Trophoblast cell (in vitro differentiated cells and primary cell): ENCODE measurements at regions not wholly inside any gene's neighbourhood (a gene's known extent, or its start where the extent isn't known, plus 50 kb on each side); places are given as distances from the start of the nearest gene placed in this dataset.

Experiments used
- DNase-seq, 2 donors: peaks; one replicate each; pipeline ENCODE4 v3.0.0-alpha.2; 2016
- H2AFZ ChIP-seq: 2 replicates; pipeline ENCODE4 v1.6.1; 2013; ENCODE audit warnings: low read length, moderate library complexity, mild to moderate bottlenecking; ENCODE audit not compliant: insufficient read depth, poor library complexity
- H2AK5ac ChIP-seq: 2 replicates; pipeline ENCODE4 v1.6.1; 2013; ENCODE audit warnings: mild to moderate bottlenecking, low read length
- H2BK120ac ChIP-seq: 2 replicates; pipeline ENCODE4 v1.6.1; 2013; ENCODE audit warnings: low read length, mild to moderate bottlenecking, moderate library complexity; ENCODE audit not compliant: insufficient read depth, poor library complexity
- H2BK12ac ChIP-seq: 2 replicates; pipeline ENCODE4 v1.6.1; 2013; ENCODE audit warnings: mild to moderate bottlenecking, low read length, moderate library complexity
- H2BK5ac ChIP-seq: 2 replicates; pipeline ENCODE4 v1.6.1; 2013; ENCODE audit warnings: low read length, low read depth, moderate library complexity, mild to moderate bottlenecking; ENCODE audit not compliant: poor library complexity
- H3K14ac ChIP-seq: 2 replicates; pipeline ENCODE4 v1.6.1; 2013; ENCODE audit warnings: mild to moderate bottlenecking, low read length
- H3K18ac ChIP-seq: 2 replicates; pipeline ENCODE4 v1.6.1; 2013; ENCODE audit warnings: mild to moderate bottlenecking, low read length
- H3K23ac ChIP-seq: 2 replicates; pipeline ENCODE4 v1.6.1; 2013; ENCODE audit warnings: low read length
- H3K27ac ChIP-seq: 2 replicates; pipeline ENCODE4 v1.5.1; 2013; ENCODE audit warnings: low read depth, mild to moderate bottlenecking, inconsistent platforms, low read length, moderate library complexity
- H3K27me3 ChIP-seq: 2 replicates; pipeline ENCODE4 v1.6.1; 2013; ENCODE audit warnings: inconsistent platforms, mild to moderate bottlenecking, low read length, moderate library complexity; ENCODE audit not compliant: insufficient read depth
- H3K36me3 ChIP-seq, 2 experiments: 1 replicate in 1 of 2; 2 replicates in 1 of 2; pipeline ENCODE4 v1.6.1; 2013; ENCODE audit warnings: low read length in 2 of 2, mild to moderate bottlenecking in 2 of 2, moderate library complexity in 1 of 2; ENCODE audit not compliant: insufficient read depth in 2 of 2, control insufficient read depth in 1 of 2
- H3K4ac ChIP-seq: 2 replicates; pipeline ENCODE4 v1.6.1; 2013; ENCODE audit warnings: low read depth, mild to moderate bottlenecking, low read length, moderate library complexity
- H3K4me1 ChIP-seq, 2 experiments: 1 replicate in 1 of 2; 2 replicates in 1 of 2; pipeline ENCODE4 v1.6.1; 2013; ENCODE audit warnings: low read length in 2 of 2, mild to moderate bottlenecking in 2 of 2, moderate library complexity in 1 of 2; ENCODE audit not compliant: insufficient read depth in 2 of 2, control insufficient read depth in 1 of 2
- H3K4me2 ChIP-seq: 2 replicates; pipeline ENCODE4 v1.6.1; 2013; ENCODE audit warnings: inconsistent platforms, mild to moderate bottlenecking, low read length, moderate library complexity
- H3K4me3 ChIP-seq: 2 replicates; pipeline ENCODE4 v1.5.1; 2013; ENCODE audit warnings: mild to moderate bottlenecking, low read depth, low read length, inconsistent platforms
- H3K79me1 ChIP-seq: one replicate; pipeline ENCODE4 v1.6.1; 2013; ENCODE audit warnings: low read length
- H3K79me2 ChIP-seq: 2 replicates; pipeline ENCODE4 v1.6.1; 2013; ENCODE audit warnings: low read length, mild to moderate bottlenecking; ENCODE audit not compliant: control insufficient read depth, insufficient read depth, poor library complexity
- H3K9ac ChIP-seq: 2 replicates; pipeline ENCODE4 v1.6.1; 2013; ENCODE audit warnings: mild to moderate bottlenecking, low read length
- H3K9me3 ChIP-seq: 2 replicates; pipeline ENCODE4 v1.6.1; 2013; ENCODE audit warnings: low read depth, mild to moderate bottlenecking, control low read depth, inconsistent platforms, low read length; ENCODE audit not compliant: insufficient read depth
- H4K12ac ChIP-seq: 2 replicates; pipeline ENCODE4 v1.6.1; 2013; ENCODE audit warnings: low read depth, mild to moderate bottlenecking, low read length, moderate library complexity
- H4K8ac ChIP-seq: 2 replicates; pipeline ENCODE4 v1.6.1; 2013; ENCODE audit warnings: low read depth, mild to moderate bottlenecking, low read length, moderate library complexity
- H4K91ac ChIP-seq: one replicate; pipeline ENCODE4 v1.6.1; 2013; ENCODE audit warnings: low read depth, mild to moderate bottlenecking, low read length, moderate library complexity
- WGBS: extraction: QIAGEN DNeasy Blood & Tissue Kit; methylation state at CpG from one replicate; pipeline ENCODE4 v1.1.7; 2013; ENCODE audit warnings: missing lambda C conversion rate; ENCODE audit not compliant: insufficient read length, insufficient coverage; ENCODE audit errors: extremely low coverage; 5-methylcytosine and 5-hydroxymethylcytosine counted together

DNA sequence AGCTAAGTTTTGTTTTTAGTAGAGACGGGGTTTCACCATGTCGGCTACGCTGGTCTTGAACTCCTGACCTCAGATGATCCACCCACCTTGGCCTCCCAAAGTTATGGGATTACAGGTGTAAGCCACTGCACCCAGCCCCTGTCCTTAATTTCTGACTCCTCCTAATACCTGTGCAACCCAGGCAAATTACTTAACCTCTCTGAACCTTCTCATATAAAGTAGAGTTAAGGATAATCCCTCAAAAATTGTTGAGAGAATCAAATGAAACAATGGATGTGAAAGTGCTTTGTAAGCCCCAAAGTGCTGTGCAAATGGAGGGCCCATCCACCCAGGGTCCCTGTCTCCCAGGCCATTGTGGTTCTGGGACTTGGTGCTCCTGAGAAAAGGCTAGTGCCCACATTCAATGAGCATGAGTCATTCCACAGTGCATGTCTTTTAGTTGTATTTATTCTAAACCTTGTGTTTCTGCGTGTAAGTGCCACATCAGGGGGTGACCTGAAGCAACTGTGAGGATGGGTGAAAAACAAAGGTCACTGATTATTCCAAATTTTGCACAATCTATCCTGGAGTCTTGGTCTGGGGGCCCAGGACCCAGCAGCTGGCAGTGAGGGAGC lies 61.4 kb upstream of the PTPRJ start:
- H3K9ac ChIP-seq: no peak overlapping the region
- no CpG with 5 or more reads among the region's 4 CpGs for WGBS

DNA sequence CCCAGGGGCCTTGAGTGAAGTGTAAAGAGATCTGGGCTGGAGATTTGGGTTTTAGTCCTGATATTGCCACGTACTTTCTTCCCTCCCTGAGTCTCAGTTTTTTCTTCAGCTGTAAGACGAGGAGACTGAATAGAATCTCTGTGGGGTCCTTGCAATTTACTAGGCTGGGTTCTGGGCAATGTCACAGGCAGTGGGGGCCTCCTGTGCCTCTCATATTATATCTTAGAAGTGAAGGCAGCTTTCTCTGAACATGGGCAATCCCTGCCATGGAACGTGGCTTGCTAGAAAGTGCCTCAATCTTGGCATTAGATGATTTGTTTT lies 62.0 kb upstream of the PTPRJ start:
- H2BK5ac ChIP-seq: no peak overlapping the region
- H3K36me3 ChIP-seq: no peaks in the 10 kb centered on the region
- H4K91ac ChIP-seq: peak overlapping the region; percentile 91
- no peak overlapping the region for H3K4me3 ChIP-seq
- H3K18ac ChIP-seq: no peak overlapping the region
- H3K79me1 ChIP-seq: peaks cover 14% of the 10 kb centered on the region
- H3K9me3 ChIP-seq: no peaks in the 10 kb centered on the region
- DNase-seq: no peak
- H4K8ac ChIP-seq: no peak overlapping the region
- H3K23ac ChIP-seq: no peak overlapping the region
- WGBS: no CpG with 5 or more reads among the region's 3 CpGs
- H3K27me3 ChIP-seq: no peaks in the 10 kb centered on the region
- H3K4me1 ChIP-seq: peaks cover 25 to 36% of the 10 kb centered on the region in 2 experiments
- H2BK120ac ChIP-seq: peak overlapping the region; percentile 41
- H3K79me2 ChIP-seq: no peaks in the 10 kb centered on the region
- H2BK12ac ChIP-seq: peak overlapping the region; percentile 1
- no peak overlapping the region for H4K12ac ChIP-seq
- H3K14ac ChIP-seq: no peak overlapping the region
- peak overlapping the region; percentile 26 for H2AK5ac ChIP-seq
- H3K9ac ChIP-seq: no peak overlapping the region
- H3K27ac ChIP-seq: no peak overlapping the region
- H3K4me2 ChIP-seq: no peak overlapping the region
- H2AFZ ChIP-seq: no peak overlapping the region
- no peak overlapping the region for H3K4ac ChIP-seq

More for the DNA sequence above, 61.4 kb upstream of the PTPRJ start:
- Histone ChIP-seq H3K23ac (no peak overlapping the region), H3K36me3 (no peaks in the 10 kb centered on the region), H3K79me1 (peaks cover 14% of the 10 kb centered on the region), H2BK5ac (no peak overlapping the region), H4K8ac (no peak overlapping the region), H3K4ac (no peak overlapping the region), H3K4me2 (no peak overlapping the region), H2BK120ac (peak overlapping the region; percentile 23), H3K4me1 (peaks cover 25 to 35% of the 10 kb centered on the region in 2 experiments), H2AK5ac (no peak overlapping the region), H3K18ac (no peak overlapping the region), H3K27ac (no peak overlapping the region), H2BK12ac (no peak overlapping the region), H4K12ac (no peak overlapping the region), H3K14ac (no peak overlapping the region), H3K27me3 (no peaks in the 10 kb centered on the region), H3K9me3 (no peaks in the 10 kb centered on the region), H3K79me2 (no peaks in the 10 kb centered on the region), H4K91ac (peak overlapping the region; percentile 28), H3K4me3 (no peak overlapping the region), H2AFZ (no peak overlapping the region)
- peak in 1 of 2 donors; percentile 27 for DNase-seq

DNA sequence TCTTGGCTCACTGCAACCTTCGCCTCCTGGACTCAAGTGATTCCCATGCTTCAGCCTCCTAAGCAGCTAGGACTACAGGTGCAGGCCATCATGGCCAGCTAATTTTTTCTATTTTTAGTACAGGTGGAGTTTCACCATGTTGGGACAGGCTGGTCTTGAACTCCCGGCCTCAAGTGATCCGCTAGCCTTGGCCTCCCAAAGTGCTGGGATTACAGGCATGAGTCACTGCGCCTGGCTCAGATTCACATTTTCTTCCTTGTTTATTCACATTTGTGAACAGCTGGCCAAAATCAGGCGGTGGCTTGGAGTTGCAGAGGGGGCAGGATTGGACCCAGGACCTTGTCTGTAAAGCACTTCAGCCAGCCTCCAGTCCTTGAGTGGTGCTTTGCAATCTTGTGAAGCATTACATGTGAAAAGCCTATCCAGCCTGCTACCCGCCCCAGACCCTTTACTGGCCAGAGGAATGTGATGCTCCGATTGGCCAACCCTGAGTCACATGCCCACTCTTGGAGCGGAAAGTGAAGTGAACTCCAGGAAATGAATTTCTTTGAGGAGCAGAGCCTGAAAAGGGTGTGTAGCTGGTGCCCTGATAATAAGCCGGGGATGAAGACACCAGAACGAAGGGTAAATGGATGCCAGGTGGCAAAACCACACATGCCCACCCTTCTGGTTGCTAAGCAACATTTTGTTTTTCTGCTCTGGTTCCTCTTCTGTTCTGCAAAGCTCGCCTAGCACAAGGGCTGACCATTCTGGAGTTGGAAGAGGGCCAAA lies 62.6 kb upstream of the PTPRJ start:
- H3K4me2 ChIP-seq: no peak overlapping the region
- H4K91ac ChIP-seq: peak overlapping the region; percentile 91

DNA sequence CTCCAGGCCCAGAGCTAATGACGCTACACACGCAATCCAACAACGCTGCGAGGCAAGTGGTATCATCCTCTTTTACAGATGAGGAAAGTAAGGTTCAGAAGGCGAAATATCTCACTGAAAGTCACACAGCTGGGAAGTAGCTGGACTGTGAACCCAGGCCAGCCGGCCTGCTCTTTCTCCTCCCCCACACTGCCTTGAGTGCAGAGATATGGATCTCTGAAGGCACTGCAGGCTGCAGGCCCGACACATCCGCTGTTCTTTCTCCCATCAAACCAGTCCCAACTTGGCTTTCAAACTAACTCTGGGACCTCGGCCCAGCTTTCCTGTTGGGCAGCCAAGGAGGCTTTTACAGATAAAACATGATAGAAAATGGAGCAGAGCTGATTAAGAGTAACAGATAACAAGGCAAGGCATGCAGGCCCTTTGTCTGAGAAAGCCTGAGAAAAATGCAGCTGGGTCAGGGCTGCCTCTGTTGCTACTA lies 64.0 kb upstream of the PTPRJ start:
- peak; percentile 97 to 98 for DNase-seq
- H3K4me2 ChIP-seq: no peak overlapping the region
- H3K4me1 ChIP-seq: peaks cover 25 to 36% of the 10 kb centered on the region in 2 experiments
- peak overlapping the region; percentile 32 for H2AK5ac ChIP-seq
- no peak overlapping the region for H3K18ac ChIP-seq
- peak overlapping the region; percentile 96 for H2BK12ac ChIP-seq
- H3K9me3 ChIP-seq: no peaks in the 10 kb centered on the region
- peak overlapping the region; percentile 44 for H2BK120ac ChIP-seq
- H3K36me3 ChIP-seq: no peaks in the 10 kb centered on the region
- no peaks in the 10 kb centered on the region for H3K27me3 ChIP-seq
- peak overlapping the region; percentile 59 for H2BK5ac ChIP-seq
- peak overlapping the region; percentile 26 for H3K14ac ChIP-seq
- peak overlapping the region; percentile 77 for H3K27ac ChIP-seq
- H4K91ac ChIP-seq: no peak overlapping the region
- peaks cover 14% of the 10 kb centered on the region for H3K79me1 ChIP-seq
- H3K4me3 ChIP-seq: no peak overlapping the region
- no peak overlapping the region for H4K12ac ChIP-seq
- no peak overlapping the region for H3K9ac ChIP-seq
- no peak overlapping the region for H3K4ac ChIP-seq
- no peaks in the 10 kb centered on the region for H3K79me2 ChIP-seq
- no peak overlapping the region for H2AFZ ChIP-seq
- no peak overlapping the region for H3K23ac ChIP-seq
- peak overlapping the region; percentile 53 for H4K8ac ChIP-seq
- no CpG with 5 or more reads among the region's 9 CpGs for WGBS

More for the DNA sequence above, 62.6 kb upstream of the PTPRJ start:
- Histone ChIP-seq H3K4me1 (peaks cover 25 to 36% of the 10 kb centered on the region in 2 experiments), H2AFZ (peak overlapping the region; percentile 74), H3K36me3 (no peaks in the 10 kb centered on the region), H3K4ac (no peak overlapping the region), H3K18ac (peak overlapping the region; percentile 75), H3K27me3 (no peaks in the 10 kb centered on the region), H3K9ac (no peak overlapping the region), H2AK5ac (peak overlapping the region; percentile 64), H2BK5ac (peak overlapping the region; percentile 57), H3K27ac (no peak overlapping the region), H3K23ac (no peak overlapping the region), H4K12ac (no peak overlapping the region), H2BK12ac (peak overlapping the region; percentile 81), H2BK120ac (peak overlapping the region; percentile 88), H4K8ac (peak overlapping the region; percentile 49), H3K4me3 (no peak overlapping the region), H3K9me3 (no peaks in the 10 kb centered on the region), H3K79me1 (peaks cover 14% of the 10 kb centered on the region), H3K14ac (peak overlapping the region; percentile 48), H3K79me2 (no peaks in the 10 kb centered on the region)
- DNase-seq: peak; percentile 54 to 59
- WGBS: no CpG with 5 or more reads among the region's 11 CpGs
